K562 (cell line): ENCODE measurements at regions not wholly inside any gene's neighbourhood (a gene's known extent, or its start where the extent isn't known, plus 50 kb on each side); places are given as distances from the start of the nearest gene placed in this dataset.

Experiments used
- ATF1 ChIP-seq, 2 experiments: fragments of 450-650 bp in 1 of 2; IDR thresholded peaks; 2 replicates each; pipeline ENCODE4 v1.6.1; 2016; ENCODE audit warnings: missing compliant biosample characterization in 1 of 2, missing genetic modification characterization in 1 of 2
- CHD7 ChIP-seq: fragments of 200-600 bp; sonication (generic); IDR thresholded peaks from one replicate; pipeline ENCODE4 v1.6.1; 2012; ENCODE audit warnings: mild to moderate bottlenecking, low read depth, low read length, inconsistent platforms
- CREB3 ChIP-seq: fragments of 450-650 bp; conservative IDR thresholded peaks from 2 replicates; pipeline ENCODE4 v1.6.1; 2016; ENCODE audit warnings: missing genetic modification characterization, low read depth, mild to moderate bottlenecking, missing compliant biosample characterization, moderate library complexity
- CTCF ChIP-seq, 3 experiments: IDR thresholded peaks in 2 of 3; conservative IDR thresholded peaks in 1 of 3; 2 replicates each; pipeline ENCODE4 v1.5.1; 2011 to 2012; ENCODE audit warnings: low read length in 3 of 3, mild to moderate bottlenecking in 3 of 3, control low read depth in 2 of 3, improper control_type of control experiment in 1 of 3, inconsistent platforms in 1 of 3, low read depth in 1 of 3, mixed read lengths in 1 of 3, moderate library complexity in 1 of 3; ENCODE audit not compliant: insufficient read depth in 2 of 3
- EZH2 ChIP-seq: IDR thresholded peaks from 2 replicates; pipeline ENCODE4 v1.6.1; 2012; ENCODE audit warnings: low read depth, mild to moderate bottlenecking, inconsistent platforms, low read length, borderline replicate concordance
- NFATC3 ChIP-seq: fragments of 450-650 bp; IDR thresholded peaks from 2 replicates; pipeline ENCODE4 v1.6.1; 2017; ENCODE audit warnings: mild to moderate bottlenecking
- NFE2L1 ChIP-seq: fragments of 450-650 bp; IDR thresholded peaks from 2 replicates; pipeline ENCODE4 v1.6.1; 2016; ENCODE audit warnings: missing genetic modification characterization, low read depth, mild to moderate bottlenecking, missing compliant biosample characterization, moderate library complexity, borderline replicate concordance
- PHB ChIP-seq: fragments of 250-450 bp; sonication (Bioruptor Pico); IDR thresholded peaks from 2 replicates; pipeline ENCODE4 v1.5.0; 2021
- PHF20 ChIP-seq: fragments of 450-650 bp; IDR thresholded peaks from 2 replicates; pipeline ENCODE4 v1.6.1; 2018; ENCODE audit not compliant: partially characterized antibody
- SOX6 ChIP-seq: fragments of 450-650 bp; IDR thresholded peaks from 2 replicates; pipeline ENCODE4 v1.6.1; 2014; ENCODE audit warnings: mild to moderate bottlenecking
- TAL1 ChIP-seq: fragments of 450-650 bp; IDR thresholded peaks from 2 replicates; pipeline ENCODE4 v1.6.1; 2016; ENCODE audit warnings: mild to moderate bottlenecking
- TEAD4 ChIP-seq, 2 experiments: sonication (generic) in 1 of 2; formaldehyde crosslinking in 1 of 2; IDR thresholded peaks; 2 replicates each; pipeline versions ENCODE4 v1.6.1 to v1.8.0; 2012 to 2022; ENCODE audit warnings: borderline replicate concordance in 1 of 2, inconsistent platforms in 1 of 2, low read length in 1 of 2, mild to moderate bottlenecking in 1 of 2, missing genetic modification reagents in 1 of 2
- ZNF584 ChIP-seq: fragments of 200-800 bp; sonication (Bioruptor generic); IDR thresholded peaks from 2 replicates; pipeline ENCODE4 v1.6.1; 2016; ENCODE audit warnings: low read depth, mild to moderate bottlenecking, missing genetic modification characterization, missing compliant biosample characterization

- TF ChIP-seq CTCF (IDR thresholded peaks at IDR 0.05 in 2 of 3, conservative IDR thresholded peaks at IDR 0.05 in 1 of 3; ENCODE audit: insufficient read depth in 2 of 3, low read depth in 1 of 3, low read length in 3 of 3) (no peak), SOX6 (no peak), EZH2 (no peak), ATF1 (CRISPR knock-in tag; IDR thresholded peaks at IDR 0.05) (no peak), ATF1 (tag; IDR thresholded peaks at IDR 0.05) (no peak), PHF20 (no peak), CHD7 (no peak), ZNF584 (no peak), TEAD4 (IDR thresholded peaks at IDR 0.05; ENCODE audit: low read length) (no peak), TEAD4 (CRISPR knock-in tag; IDR thresholded peaks at IDR 0.05; ENCODE audit: borderline replicate concordance) (no peak), TAL1 (no peak), NFE2L1 (tag) (no peak), PHB (CRISPR knock-in tag) (no peak), NFATC3 (no peak), CREB3 (tag) (no peak)
These were observed 587.3 kb downstream of the EFNB2 start for GRCh38 chr13:105948143-105948542.
